GM12864 (cell line): ENCODE measurements at regions not wholly inside any gene's neighbourhood (a gene's known extent, or its start where the extent isn't known, plus 50 kb on each side); places are given as distances from the start of the nearest gene placed in this dataset.
"Not testable (repeated sequence)": the region's sequence is repeated elsewhere in the genome, so short reads cannot be mapped to it uniquely, and the experiment has no call there.

Experiments used
- DNase-seq: peaks from one replicate; pipeline ENCODE4 v3.0.0-alpha.2; 2011; ENCODE audit warnings: low read depth
- H3K4me3 ChIP-seq: 2 replicates; pipeline ENCODE4 v1.5.1; 2011; ENCODE audit warnings: mild to moderate bottlenecking, low read depth, low read length, control low read depth
- CTCF ChIP-seq: IDR thresholded peaks from 2 replicates; pipeline ENCODE4 v1.5.1; 2011; ENCODE audit warnings: low read depth, mild to moderate bottlenecking, moderate library complexity, low read length, control low read depth, inconsistent platforms; ENCODE audit errors: missing control alignments

GRCh38 chr13:109326601-109327000 is 459.8 kb downstream of the IRS2 start:
- no peak for DNase-seq
- no peak for TF ChIP-seq CTCF
- no peak overlapping the region for H3K4me3 ChIP-seq

- H3K4me3 ChIP-seq = no peak overlapping the region
- no peak for TF ChIP-seq CTCF
- no peak for DNase-seq
Measured at GRCh38 chr13:109323338-109323737, 463.0 kb downstream of the IRS2 start.

- no peak for DNase-seq
- no peak overlapping the region for H3K4me3 ChIP-seq
- TF ChIP-seq CTCF = no peak
Measured at GRCh38 chr13:109318945-109319590, 467.3 kb downstream of the IRS2 start.

- DNase-seq = no peak
- H3K4me3 ChIP-seq = no peak overlapping the region
- TF ChIP-seq CTCF = no peak
Measured at GRCh38 chr13:109315481-109315880, 470.9 kb downstream of the IRS2 start.

GRCh38 chr13:109314101-109314500 is 472.3 kb downstream of the IRS2 start:
- TF ChIP-seq CTCF = no peak
- no peak for DNase-seq
- H3K4me3 ChIP-seq = no peak overlapping the region

- TF ChIP-seq CTCF = no peak
- DNase-seq = no peak
- H3K4me3 ChIP-seq = no peak overlapping the region
Measured at GRCh38 chr13:109312399-109312798, 474.0 kb downstream of the IRS2 start.

- H3K4me3 ChIP-seq, DNase-seq: not testable (repeated sequence)
Measured at GRCh38 chr13:109311431-109311976, 474.9 kb downstream of the IRS2 start.
